ENCODE measurements at regions not wholly inside any gene's neighbourhood (a gene's known extent, or its start where the extent isn't known, plus 50 kb on each side); places are given as distances from the start of the nearest gene placed in this dataset.

DNA sequence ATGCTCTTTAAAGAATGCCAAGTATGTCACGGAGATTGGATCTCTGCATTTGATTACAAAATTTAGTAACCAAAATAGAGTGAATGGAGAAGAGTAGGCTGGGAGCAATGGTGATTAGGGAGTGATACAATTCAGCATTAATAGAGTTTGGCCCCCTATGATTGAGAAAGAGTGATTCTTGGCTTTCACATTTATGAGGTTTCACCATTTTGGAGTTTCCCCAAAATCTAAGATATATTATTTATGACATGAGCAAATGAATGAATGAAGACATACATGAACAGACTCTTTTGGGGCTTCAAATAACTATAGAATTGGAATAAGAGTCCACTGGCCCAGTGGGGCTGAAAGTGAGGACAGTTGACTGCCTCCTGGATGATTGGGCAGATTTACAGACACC lies 255.2 kb downstream of the LPIN1 start:
- Histone ChIP-seq H3K9ac (no peak overlapping the region), H3K9me3 (peaks cover 18% of the 10 kb centered on the region; the same call in 1 of the 2 replicates), H3K4me2 (no peak overlapping the region), H3K27ac (no peak overlapping the region), H3K4me1 (peaks cover 24% of the 10 kb centered on the region), H3K27me3 (no peaks in the 10 kb centered on the region), H3K36me3 (no peaks in the 10 kb centered on the region), H3K4me3 (no peak overlapping the region), H4K20me1 (no peaks in the 10 kb centered on the region)
- TF ChIP-seq Cebpa-rat (IDR thresholded peaks at IDR 0.05): no peak

DNA sequence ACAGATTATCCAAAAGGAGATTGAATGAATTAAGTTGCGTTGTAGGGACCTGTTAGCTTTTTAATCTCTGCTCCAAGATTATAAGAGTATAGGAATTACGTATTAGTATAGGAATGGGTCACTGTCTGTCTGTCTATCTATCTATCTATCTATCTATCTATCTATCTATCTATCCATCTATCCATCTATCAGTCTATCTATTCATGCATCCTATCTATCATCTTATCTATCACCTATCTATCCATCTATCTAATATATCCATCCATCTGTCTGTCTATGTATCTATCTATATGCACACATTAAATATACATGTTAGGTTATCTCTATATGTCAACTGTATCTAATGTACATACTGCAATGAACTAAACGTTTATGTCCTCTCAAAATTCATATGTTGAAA lies 255.8 kb downstream of the LPIN1 start:
- Histone ChIP-seq H3K4me2 (no peak overlapping the region), H3K36me3 (no peaks in the 10 kb centered on the region), H3K27ac (no peak overlapping the region), H3K9ac (no peak overlapping the region), H3K4me1 (peaks cover 30% of the 10 kb centered on the region), H3K4me3 (no peak overlapping the region), H3K27me3 (no peaks in the 10 kb centered on the region), H4K20me1 (no peaks in the 10 kb centered on the region), H3K9me3 (peaks cover 15% of the 10 kb centered on the region; the same call in 1 of the 2 replicates)
- TF ChIP-seq Cebpa-rat (IDR thresholded peaks at IDR 0.05): no peak

DNA sequence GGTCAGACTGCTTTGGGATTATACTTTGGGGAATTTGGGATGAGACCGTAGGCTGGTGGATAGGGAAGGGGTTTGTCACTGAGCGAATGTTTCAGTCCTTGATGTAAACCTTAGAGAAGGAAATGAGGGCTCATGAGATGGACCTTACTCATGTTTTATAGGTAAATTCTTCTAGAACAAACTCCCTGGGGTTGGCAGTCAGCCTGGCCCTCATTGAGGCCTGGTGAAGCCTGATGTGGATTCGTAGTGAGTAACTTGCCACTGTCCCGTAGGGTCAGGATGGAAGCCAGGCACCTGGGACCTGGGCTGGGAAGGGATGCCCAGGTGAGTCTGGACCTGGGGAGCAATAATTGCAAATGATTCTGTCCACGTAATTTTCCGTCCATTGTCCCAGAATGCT lies 258.3 kb downstream of the LPIN1 start:
- Histone ChIP-seq H4K20me1 (no peaks in the 10 kb centered on the region), H3K4me2 (no peak overlapping the region), H3K27ac (no peak overlapping the region), H3K9me3 (peaks cover 15% of the 10 kb centered on the region; the same call in 1 of the 2 replicates), H3K36me3 (no peaks in the 10 kb centered on the region), H3K27me3 (no peaks in the 10 kb centered on the region), H3K4me1 (peaks cover 42% of the 10 kb centered on the region), H3K4me3 (no peak overlapping the region), H3K9ac (no peak overlapping the region)
- no peak for TF ChIP-seq Cebpa-rat (IDR thresholded peaks at IDR 0.05)

DNA sequence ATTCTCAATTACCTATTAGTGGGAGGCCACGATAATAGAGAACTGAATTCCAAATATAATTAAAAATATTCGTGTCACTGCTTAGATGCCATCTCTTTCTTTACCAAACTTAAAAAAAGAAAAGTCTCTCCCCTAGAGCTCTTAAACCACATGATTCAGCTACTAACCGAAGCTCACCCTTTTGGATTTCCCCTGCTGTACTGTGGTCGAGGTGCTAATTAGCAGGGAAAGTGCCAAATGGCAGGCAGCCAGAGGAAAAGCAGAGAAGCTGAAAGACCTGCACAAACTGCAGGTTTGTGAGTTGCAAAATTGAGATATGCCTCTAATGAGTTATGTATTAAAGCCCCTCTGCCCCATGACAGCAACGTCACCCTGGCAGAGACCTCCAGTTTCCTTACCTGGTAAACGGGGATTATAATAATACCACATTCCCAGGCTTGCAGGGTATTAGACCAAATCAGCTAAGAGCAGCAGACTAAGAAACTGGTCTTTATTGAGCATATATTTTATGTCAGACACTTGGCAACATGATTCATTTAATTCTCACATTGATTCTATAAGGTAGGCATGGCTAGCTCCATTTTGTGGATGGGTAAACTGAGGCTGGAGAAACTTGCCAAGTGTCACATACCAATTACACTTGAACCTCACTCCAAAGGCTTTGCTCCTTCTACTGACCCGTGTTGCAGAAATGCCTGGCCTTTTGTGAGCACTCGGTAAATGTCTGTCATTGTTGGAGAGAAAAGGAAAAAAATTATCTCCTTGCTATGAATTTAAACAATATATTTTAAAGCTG lies 259.7 kb downstream of the LPIN1 start:
- H3K4me1 ChIP-seq: peaks cover 46% of the 10 kb centered on the region
- no peak for TF ChIP-seq Cebpa-rat (IDR thresholded peaks at IDR 0.05)
- no peak overlapping the region for H3K4me3 ChIP-seq
- no peak overlapping the region for H3K27ac ChIP-seq
- no peaks in the 10 kb centered on the region for H3K36me3 ChIP-seq
- H3K4me2 ChIP-seq: peak overlapping the region; percentile 63
- H4K20me1 ChIP-seq: no peaks in the 10 kb centered on the region
- no peak overlapping the region for H3K9ac ChIP-seq
- peaks cover 9% of the 10 kb centered on the region; the same call in 1 of the 2 replicates for H3K9me3 ChIP-seq
- H3K27me3 ChIP-seq: no peaks in the 10 kb centered on the region

DNA sequence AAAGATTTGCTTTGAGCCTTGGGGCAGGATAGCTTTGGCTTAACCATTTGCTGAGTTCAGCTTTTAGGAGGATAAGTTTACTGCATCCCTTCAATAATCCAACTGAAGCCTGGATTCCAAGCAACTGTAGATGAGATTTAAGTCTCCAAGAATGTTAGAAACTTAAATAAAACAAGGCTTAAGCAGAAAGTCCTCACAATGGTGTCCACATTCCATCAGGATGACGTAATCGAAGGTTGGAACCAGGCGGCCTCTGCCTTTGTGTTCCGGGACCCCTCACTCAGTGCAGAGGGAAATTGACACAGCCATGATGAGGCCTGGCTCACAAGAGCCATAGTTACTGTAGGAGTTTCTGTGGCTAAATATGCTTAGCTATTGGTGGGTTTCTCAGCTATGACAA lies 260.4 kb downstream of the LPIN1 start:
- Histone ChIP-seq H3K27me3 (no peaks in the 10 kb centered on the region), H3K4me2 (peak overlapping the region; percentile 63), H3K27ac (no peak overlapping the region), H3K4me3 (no peak overlapping the region), H3K36me3 (no peaks in the 10 kb centered on the region), H4K20me1 (no peaks in the 10 kb centered on the region), H3K9me3 (peaks cover 9% of the 10 kb centered on the region; the same call in 1 of the 2 replicates), H3K4me1 (peaks cover 46% of the 10 kb centered on the region), H3K9ac (no peak overlapping the region)
- TF ChIP-seq Cebpa-rat (IDR thresholded peaks at IDR 0.05): no peak

DNA sequence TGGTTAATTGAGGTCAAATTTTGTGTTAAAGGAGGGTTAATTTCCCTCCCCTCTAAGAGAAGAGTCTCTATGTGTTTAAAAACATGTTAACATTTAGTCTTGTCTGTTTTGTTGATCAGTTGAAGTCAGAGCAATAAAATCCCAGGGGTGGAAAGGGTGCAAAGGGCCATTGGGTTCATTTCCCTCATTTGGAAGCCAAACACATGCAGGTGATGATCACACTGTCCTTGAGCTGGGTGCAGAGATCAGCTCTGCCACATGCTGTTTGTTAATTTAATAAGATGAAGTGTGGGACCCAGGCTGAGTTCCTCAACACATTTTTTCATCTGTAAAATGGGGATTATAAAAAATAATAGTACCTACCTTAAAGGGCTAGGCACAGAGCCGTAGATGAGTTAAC lies 260.9 kb downstream of the LPIN1 start:
- Histone ChIP-seq H3K27me3 (no peaks in the 10 kb centered on the region), H3K9ac (no peak overlapping the region), H3K4me3 (no peak overlapping the region), H3K36me3 (no peaks in the 10 kb centered on the region), H4K20me1 (no peaks in the 10 kb centered on the region), H3K9me3 (peaks cover 9% of the 10 kb centered on the region; the same call in 1 of the 2 replicates), H3K4me1 (peaks cover 46% of the 10 kb centered on the region), H3K27ac (no peak overlapping the region), H3K4me2 (peak overlapping the region; percentile 63; the same call in 1 of the 2 replicates)
- TF ChIP-seq Cebpa-rat (IDR thresholded peaks at IDR 0.05): no peak

DNA sequence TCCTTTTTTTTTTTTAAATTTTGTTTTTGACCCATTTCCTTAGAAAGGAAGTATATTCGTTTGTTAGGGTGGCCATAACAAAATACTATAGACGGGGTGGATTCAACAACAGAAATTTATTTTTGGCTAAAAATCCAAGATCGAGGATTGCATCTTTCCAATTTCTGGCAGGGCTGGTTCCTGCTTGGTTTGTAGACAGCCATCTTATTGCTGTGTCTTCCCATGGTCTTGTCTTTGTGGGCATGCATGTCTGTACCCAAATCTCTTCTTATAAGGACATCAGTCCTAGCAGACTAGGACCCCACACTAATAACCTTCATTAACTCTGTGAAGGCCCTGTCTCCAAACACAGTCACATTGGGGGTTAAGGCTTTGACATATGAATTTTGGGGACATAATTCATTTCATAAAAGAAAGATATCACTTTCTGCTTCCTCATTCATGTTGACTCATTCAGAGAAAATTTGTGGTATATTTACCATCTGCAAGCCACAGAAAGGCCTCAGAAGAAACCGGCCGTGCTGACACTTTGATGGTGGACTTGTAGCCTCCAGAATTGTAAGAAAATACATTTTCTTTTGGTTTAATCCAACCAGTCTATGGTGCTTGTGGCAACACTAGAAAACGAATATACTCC lies 262.1 kb downstream of the LPIN1 start:
- Histone ChIP-seq H3K4me2 (peak overlapping the region; percentile 15; the same call in 1 of the 2 replicates), H3K4me3 (no peak overlapping the region), H3K4me1 (peaks cover 46% of the 10 kb centered on the region), H3K9ac (no peak overlapping the region), H4K20me1 (no peaks in the 10 kb centered on the region), H3K27ac (no peak overlapping the region), H3K27me3 (no peaks in the 10 kb centered on the region), H3K9me3 (peaks cover 3% of the 10 kb centered on the region; the same call in 1 of the 2 replicates), H3K36me3 (no peaks in the 10 kb centered on the region)
- TF ChIP-seq Cebpa-rat (IDR thresholded peaks at IDR 0.05): no peak

DNA sequence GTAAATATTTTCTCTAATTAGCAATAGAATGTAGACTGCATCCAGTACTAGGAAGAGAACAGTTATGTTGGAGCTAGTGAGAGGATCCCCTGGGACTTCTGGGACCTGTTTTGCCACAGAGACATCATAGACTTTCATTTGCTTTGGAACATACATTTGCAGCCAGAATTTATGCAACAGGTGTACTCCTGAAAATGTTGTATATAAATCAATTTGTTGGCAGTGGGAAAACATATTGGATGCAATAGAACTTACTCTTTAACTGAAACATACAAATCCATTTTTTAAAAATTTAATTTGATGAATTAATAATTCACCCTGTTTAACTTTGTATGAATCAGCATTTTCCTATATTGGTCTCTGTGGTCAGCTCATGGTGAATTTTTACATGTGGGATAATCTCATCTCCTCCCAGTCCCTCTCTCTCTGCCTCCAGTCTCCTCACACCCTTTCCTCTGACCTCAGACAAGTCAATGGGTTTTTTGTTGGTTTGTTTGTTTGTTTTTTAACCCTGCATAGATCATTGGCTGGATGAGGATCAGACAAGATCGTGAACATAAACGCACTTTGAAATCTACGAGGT lies 263.0 kb downstream of the LPIN1 start:
- Histone ChIP-seq H3K36me3 (no peaks in the 10 kb centered on the region), H3K4me2 (0 out of 2 replicates have a peak overlapping the region, but pooled peaks have one; percentile 15), H3K9me3 (peaks cover 3% of the 10 kb centered on the region; the same call in 1 of the 2 replicates), H3K9ac (no peak overlapping the region), H3K4me1 (peaks cover 46% of the 10 kb centered on the region), H3K27me3 (no peaks in the 10 kb centered on the region), H3K4me3 (no peak overlapping the region), H4K20me1 (no peaks in the 10 kb centered on the region), H3K27ac (no peak overlapping the region)
- no peak for TF ChIP-seq Cebpa-rat (IDR thresholded peaks at IDR 0.05)

DNA sequence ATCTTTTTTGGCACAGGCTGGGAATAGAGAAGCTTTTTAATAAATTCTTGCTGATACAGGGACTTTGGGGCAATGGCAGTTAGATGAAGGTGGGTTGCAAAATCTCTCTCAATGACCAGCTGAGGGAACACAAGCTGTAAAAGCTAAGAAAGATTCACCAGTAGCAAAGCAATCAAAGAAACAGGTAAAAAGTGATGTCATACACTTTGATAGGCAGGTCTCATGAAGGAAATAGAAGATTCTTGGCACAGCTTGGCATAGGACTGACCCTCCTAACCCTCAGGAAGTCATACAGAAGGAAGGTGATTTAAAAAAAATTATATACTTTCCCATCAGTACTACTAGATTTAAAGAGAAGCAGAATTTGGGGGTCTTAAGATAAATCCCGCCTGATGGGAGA lies 263.6 kb downstream of the LPIN1 start:
- no peaks in the 10 kb centered on the region for H3K9me3 ChIP-seq
- H3K4me3 ChIP-seq: no peak overlapping the region
- H3K36me3 ChIP-seq: no peaks in the 10 kb centered on the region
- peaks cover 44% of the 10 kb centered on the region for H3K4me1 ChIP-seq
- no peak overlapping the region for H3K9ac ChIP-seq
- H3K27me3 ChIP-seq: no peaks in the 10 kb centered on the region
- no peaks in the 10 kb centered on the region for H4K20me1 ChIP-seq
- TF ChIP-seq Cebpa-rat (IDR thresholded peaks at IDR 0.05): no peak
- no peak overlapping the region for H3K27ac ChIP-seq
- H3K4me2 ChIP-seq: no peak overlapping the region

DNA sequence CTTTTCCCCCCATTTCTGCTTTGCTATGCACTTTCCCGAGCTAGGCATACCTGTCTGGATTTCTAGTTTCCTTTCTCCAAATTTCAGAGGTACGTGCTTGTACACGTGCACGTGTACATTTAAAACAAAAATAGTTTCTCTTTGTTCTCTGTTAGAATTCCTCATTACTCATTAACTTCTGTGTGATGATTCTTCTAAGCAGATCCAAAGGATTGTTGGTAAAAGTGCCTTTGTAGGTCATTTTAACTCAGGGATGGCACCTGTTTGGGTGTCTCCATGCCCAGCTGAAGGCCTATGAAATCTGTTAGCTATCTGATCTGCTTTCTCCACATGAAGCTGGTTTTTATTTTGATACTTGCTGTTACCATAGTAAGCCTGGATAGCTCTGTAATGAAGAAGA lies 264.3 kb downstream of the LPIN1 start:
- TF ChIP-seq Cebpa-rat (IDR thresholded peaks at IDR 0.05): no peak
- Histone ChIP-seq H3K27me3 (no peaks in the 10 kb centered on the region), H3K9me3 (no peaks in the 10 kb centered on the region), H3K27ac (no peak overlapping the region), H3K36me3 (no peaks in the 10 kb centered on the region), H4K20me1 (no peaks in the 10 kb centered on the region), H3K4me3 (no peak overlapping the region), H3K4me1 (peaks cover 37% of the 10 kb centered on the region), H3K9ac (no peak overlapping the region), H3K4me2 (no peak overlapping the region)
